SU-DHL-6 (cell line): ENCODE measurements at regions not wholly inside any gene's neighbourhood (a gene's known extent, or its start where the extent isn't known, plus 50 kb on each side); places are given as distances from the start of the nearest gene placed in this dataset.
"Not testable (repeated sequence)": the region's sequence is repeated elsewhere in the genome, so short reads cannot be mapped to it uniquely, and the experiment has no call there.

Experiments used
- H2AFZ ChIP-seq: fragments of 200-600 bp; sonication (generic); 2 replicates; pipeline ENCODE4 v1.6.1; 2014; ENCODE audit warnings: low read depth, mild to moderate bottlenecking, moderate library complexity, mixed read lengths, antibody characterized with exemption, low read length; ENCODE audit not compliant: severe bottlenecking
- H3F3A ChIP-seq: fragments of 200-600 bp; shearing (Covaris generic); 2 replicates; pipeline ENCODE4 v1.6.0; 2016; ENCODE audit warnings: antibody characterized with exemption, mild to moderate bottlenecking; ENCODE audit not compliant: insufficient read depth
- H3K27ac ChIP-seq: fragments of 200-600 bp; sonication (generic); 2 replicates; pipeline ENCODE4 v1.5.1; 2016; ENCODE audit warnings: low read depth, mild to moderate bottlenecking, low read length, moderate library complexity, mixed read lengths
- H3K27me3 ChIP-seq: fragments of 200-600 bp; sonication (generic), shearing (Covaris generic); 2 replicates; pipeline ENCODE4 v1.6.0; 2014; ENCODE audit warnings: mild to moderate bottlenecking, low read length
- H3K36me3 ChIP-seq: fragments of 200-600 bp; sonication (generic); 2 replicates; pipeline ENCODE4 v1.6.1; 2014; ENCODE audit warnings: mild to moderate bottlenecking, low read length, mixed read lengths
- H3K4me2 ChIP-seq: fragments of 300-600, 200-600 bp; shearing (Covaris generic), sonication (generic); 2 replicates; pipeline ENCODE4 v1.6.0; 2014; ENCODE audit warnings: low read length, low read depth, mild to moderate bottlenecking; ENCODE audit not compliant: poor library complexity, severe bottlenecking
- H3K4me3 ChIP-seq: fragments of 200-600 bp; sonication (generic); 2 replicates; pipeline ENCODE4 v1.5.1; 2014; ENCODE audit warnings: antibody characterized with exemption, low read length, mild to moderate bottlenecking, mixed read lengths; ENCODE audit not compliant: insufficient read depth, poor library complexity, severe bottlenecking
- H3K79me2 ChIP-seq: fragments of 200-600 bp; sonication (generic); 2 replicates; pipeline ENCODE4 v1.6.1; 2014; ENCODE audit warnings: mild to moderate bottlenecking, low read length, moderate library complexity; ENCODE audit not compliant: insufficient read depth
- H3K9ac ChIP-seq: fragments of 200-600 bp; sonication (generic); 2 replicates; pipeline ENCODE4 v1.7.0; 2014; ENCODE audit warnings: mild to moderate bottlenecking, low read length
- H3K9me2 ChIP-seq: fragments of 200-600 bp; sonication (generic); replicated peaks from 2 replicates; pipeline ENCODE4 v1.6.1; 2014; ENCODE audit warnings: low read length; ENCODE audit not compliant: insufficient read depth
- H3K9me3 ChIP-seq: fragments of 200-600 bp; sonication (generic); 2 replicates; pipeline ENCODE4 v1.6.1; 2014; ENCODE audit warnings: low read length, mixed read lengths; ENCODE audit not compliant: insufficient read depth
- H4K20me1 ChIP-seq: fragments of 200-600 bp; sonication (generic); 2 replicates; pipeline ENCODE4 v1.6.1; 2014; ENCODE audit warnings: low read depth, mild to moderate bottlenecking, antibody characterized with exemption, low read length, moderate library complexity, mixed read lengths
- CTCF ChIP-seq: fragments of 200-600 bp; sonication (generic); IDR thresholded peaks from one replicate; pipeline ENCODE4 v1.5.1; 2017; ENCODE audit warnings: antibody characterized with exemption, mild to moderate bottlenecking, low read length, moderate library complexity; ENCODE audit not compliant: insufficient read depth, poor library complexity, severe bottlenecking
- EZH2phosphoT487 ChIP-seq: fragments of 200-600 bp; sonication (generic), shearing (Covaris generic); conservative IDR thresholded peaks from 2 replicates; pipeline ENCODE4 v1.6.1; 2018; ENCODE audit warnings: mild to moderate bottlenecking, antibody characterized with exemption, low read length, moderate library complexity, mixed read lengths

- Histone ChIP-seq H3K4me3 (no peak overlapping the region), H3F3A (no peaks in the 10 kb centered on the region), H3K9ac (no peak overlapping the region), H3K27ac (no peak overlapping the region), H3K36me3 (no peaks in the 10 kb centered on the region), H3K4me2 (no peak overlapping the region), H3K9me3 (no peaks in the 10 kb centered on the region), H2AFZ (no peak overlapping the region), H3K9me2 (no peaks in the 10 kb centered on the region), H4K20me1 (no peaks in the 10 kb centered on the region), H3K79me2 (no peaks in the 10 kb centered on the region), H3K27me3 (no peaks in the 10 kb centered on the region)
- TF ChIP-seq CTCF (no peak), EZH2phosphoT487 (no peak)
These were observed 53.5 kb downstream of the TEX51 start for GRCh38 chr2:126952216-126952615.

- TF ChIP-seq EZH2phosphoT487, result no peak
- TF ChIP-seq CTCF, result no peak
- Histone ChIP-seq H4K20me1 (no peaks in the 10 kb centered on the region), H2AFZ (no peak overlapping the region), H3K4me3 (no peak overlapping the region), H3K27ac (no peak overlapping the region), H3K79me2 (no peaks in the 10 kb centered on the region), H3K27me3 (no peaks in the 10 kb centered on the region), H3K9me3 (no peaks in the 10 kb centered on the region), H3K36me3 (no peaks in the 10 kb centered on the region), H3F3A (no peaks in the 10 kb centered on the region), H3K4me2 (no peak overlapping the region), H3K9me2 (no peaks in the 10 kb centered on the region), H3K9ac (no peak overlapping the region)
These were observed 54.8 kb downstream of the TEX51 start for GRCh38 chr2:126953483-126953882.

GRCh38 chr2:126954831-126955230, 56.1 kb downstream of the TEX51 start:
- no peak overlapping the region for H3K9ac ChIP-seq
- H3F3A ChIP-seq, result no peaks in the 10 kb centered on the region
- no peaks in the 10 kb centered on the region for H4K20me1 ChIP-seq
- no peaks in the 10 kb centered on the region for H3K36me3 ChIP-seq
- no peak overlapping the region for H3K27ac ChIP-seq
- H3K9me2 ChIP-seq, result no peaks in the 10 kb centered on the region
- TF ChIP-seq CTCF (no peak), EZH2phosphoT487 (no peak)
- H3K27me3 ChIP-seq, result no peaks in the 10 kb centered on the region
- no peaks in the 10 kb centered on the region for H3K79me2 ChIP-seq
- no peak overlapping the region for H3K4me2 ChIP-seq
- H3K9me3 ChIP-seq, result no peaks in the 10 kb centered on the region
- no peak overlapping the region for H3K4me3 ChIP-seq
- no peak overlapping the region for H2AFZ ChIP-seq

GRCh38 chr2:126956773-126957172, 58.1 kb downstream of the TEX51 start:
- not testable (repeated sequence) for H3K9me3 ChIP-seq, H3K9me2 ChIP-seq, H3K36me3 ChIP-seq, H2AFZ ChIP-seq, H3K9ac ChIP-seq, H3K4me2 ChIP-seq, H3K27ac ChIP-seq, H3K4me3 ChIP-seq, H3K79me2 ChIP-seq, H3F3A ChIP-seq, H3K27me3 ChIP-seq, H4K20me1 ChIP-seq
